AG08395 (cell line): ENCODE measurements at regions not wholly inside any gene's neighbourhood (a gene's known extent, or its start where the extent isn't known, plus 50 kb on each side); places are given as distances from the start of the nearest gene placed in this dataset.
"Not testable (repeated sequence)": the region's sequence is repeated elsewhere in the genome, so short reads cannot be mapped to it uniquely, and the experiment has no call there.

Source experiments
- DNase-seq: peaks from one replicate; pipeline ENCODE4 v3.0.0; 2012; ENCODE audit warnings: mixed read lengths, low spot score

GRCh38 chr12:113726254-113726819, 239.8 kb downstream of the RBM19 start:
- no peak for DNase-seq

- DNase-seq: no peak
These were observed 240.6 kb downstream of the RBM19 start for GRCh38 chr12:113725557-113725876.

GRCh38 chr12:113724794-113725556, 241.2 kb downstream of the RBM19 start:
- DNase-seq: no peak

- no peak for DNase-seq
These were observed 242.5 kb downstream of the RBM19 start for GRCh38 chr12:113723631-113724030.

GRCh38 chr12:113722747-113723146, 243.4 kb downstream of the RBM19 start:
- DNase-seq: no peak

- no peak for DNase-seq
These were observed 245.5 kb downstream of the RBM19 start for GRCh38 chr12:113720629-113721028.

GRCh38 chr12:113719911-113720591, 246.1 kb downstream of the RBM19 start:
- no peak for DNase-seq

GRCh38 chr12:113713156-113713555, 241.5 kb upstream of the LHX5 start:
- DNase-seq: no peak

- DNase-seq: no peak
These were observed 240.8 kb upstream of the LHX5 start for GRCh38 chr12:113712481-113712880.

GRCh38 chr12:113710216-113710615, 238.5 kb upstream of the LHX5 start:
- no peak for DNase-seq

- no peak for DNase-seq
These were observed 237.8 kb upstream of the LHX5 start for GRCh38 chr12:113709456-113709855.

GRCh38 chr12:113702836-113703235, 231.2 kb upstream of the LHX5 start:
- no peak for DNase-seq

- no peak for DNase-seq
These were observed 230.6 kb upstream of the LHX5 start for GRCh38 chr12:113702276-113702675.

- peak; percentile 72 for DNase-seq
These were observed 229.3 kb upstream of the LHX5 start for GRCh38 chr12:113700943-113701342.

- DNase-seq: not testable (repeated sequence)
These were observed 228.3 kb upstream of the LHX5 start for GRCh38 chr12:113699984-113700383.

- DNase-seq: no peak
These were observed 226.8 kb upstream of the LHX5 start for GRCh38 chr12:113698510-113698858.

- DNase-seq: no peak
These were observed 226.2 kb upstream of the LHX5 start for GRCh38 chr12:113697651-113698509.

GRCh38 chr12:113697104-113697503, 225.4 kb upstream of the LHX5 start:
- DNase-seq: no peak

GRCh38 chr12:113693693-113694092, 222.0 kb upstream of the LHX5 start:
- DNase-seq: no peak

- no peak for DNase-seq
These were observed 217.5 kb upstream of the LHX5 start for GRCh38 chr12:113689047-113689610.

- DNase-seq: no peak
These were observed 216.6 kb upstream of the LHX5 start for GRCh38 chr12:113688313-113688712.
